HepG2 (cell line): ENCODE measurements at regions not wholly inside any gene's neighbourhood (a gene's known extent, or its start where the extent isn't known, plus 50 kb on each side); places are given as distances from the start of the nearest gene placed in this dataset.

Experiments used
- ATF7 ChIP-seq, 2 experiments: fragments of 450-650 bp in 1 of 2; sonication (generic) in 1 of 2; formaldehyde crosslinking in 1 of 2; IDR thresholded peaks; 2 replicates each; pipeline versions ENCODE4 v1.4.0 to v1.6.1; 2016 to 2020; ENCODE audit warnings: antibody characterized with exemption in 1 of 2, mild to moderate bottlenecking in 1 of 2, missing genetic modification reagents in 1 of 2
- CENPT ChIP-seq: sonication (generic); formaldehyde crosslinking; IDR thresholded peaks from 2 replicates; pipeline ENCODE4 v1.8.0; 2022; ENCODE audit warnings: low read depth, mild to moderate bottlenecking, moderate library complexity, missing genetic modification reagents
- ETV5 ChIP-seq: IDR thresholded peaks from 2 replicates; pipeline ENCODE4 v1.6.1; 2018; ENCODE audit warnings: missing biosample characterization, missing genetic modification reagents, inconsistent platforms, borderline replicate concordance
- GABPB1 ChIP-seq: IDR thresholded peaks from 2 replicates; pipeline ENCODE4 v1.6.1; 2016; ENCODE audit warnings: mild to moderate bottlenecking, missing genetic modification reagents, moderate library complexity, missing compliant biosample characterization
- GTF3A ChIP-seq: sonication (generic); formaldehyde crosslinking; conservative IDR thresholded peaks from 2 replicates; pipeline ENCODE4 v1.4.0; 2020; ENCODE audit warnings: mild to moderate bottlenecking, missing genetic modification reagents
- HOXA3 ChIP-seq: sonication (generic); formaldehyde crosslinking; IDR thresholded peaks from 2 replicates; pipeline ENCODE4 v1.5.0; 2020; ENCODE audit warnings: missing genetic modification reagents
- HOXA5 ChIP-seq: sonication (generic); formaldehyde crosslinking; IDR thresholded peaks from 2 replicates; pipeline ENCODE4 v1.4.0; 2020; ENCODE audit warnings: missing genetic modification reagents
- ISX ChIP-seq: sonication (generic); formaldehyde crosslinking; conservative IDR thresholded peaks from 2 replicates; pipeline ENCODE4 v1.5.0; 2020; ENCODE audit warnings: missing genetic modification reagents
- KMT2A ChIP-seq: sonication (generic); formaldehyde crosslinking; IDR thresholded peaks from 2 replicates; pipeline ENCODE4 v1.4.0; 2020; ENCODE audit warnings: missing genetic modification reagents
- MTF2 ChIP-seq: sonication (generic); formaldehyde crosslinking; IDR thresholded peaks from 2 replicates; pipeline ENCODE4 v1.5.0; 2020; ENCODE audit warnings: missing genetic modification reagents, borderline replicate concordance
- NCOA1 ChIP-seq: sonication (generic); formaldehyde crosslinking; IDR thresholded peaks from 2 replicates; pipeline ENCODE4 v1.9.0; 2021; ENCODE audit warnings: missing genetic modification reagents
- PLSCR1 ChIP-seq: sonication (generic); formaldehyde crosslinking; IDR thresholded peaks from 2 replicates; pipeline ENCODE4 v1.5.0; 2020; ENCODE audit warnings: missing genetic modification reagents, mild to moderate bottlenecking, borderline replicate concordance
- RARA ChIP-seq: IDR thresholded peaks from 2 replicates; pipeline ENCODE4 v1.6.1; 2016; ENCODE audit warnings: missing genetic modification reagents, missing compliant biosample characterization
- SAFB2 ChIP-seq: sonication (generic); formaldehyde crosslinking; IDR thresholded peaks from 2 replicates; pipeline ENCODE4 v1.5.1; 2020; ENCODE audit warnings: missing genetic modification reagents, low read depth, mild to moderate bottlenecking, borderline replicate concordance
- SMARCE1 ChIP-seq: fragments of 450-650 bp; IDR thresholded peaks from 2 replicates; pipeline ENCODE4 v1.6.1; 2017; ENCODE audit warnings: borderline replicate concordance
- SYNCRIP ChIP-seq: fragments of 200-400 bp; formaldehyde crosslinking; IDR thresholded peaks from 2 replicates; pipeline ENCODE4 v1.6.1; 2018; ENCODE audit warnings: mild to moderate bottlenecking, low read depth, low read length; ENCODE audit not compliant: insufficient read depth
- ZFY ChIP-seq: sonication (generic); formaldehyde crosslinking; IDR thresholded peaks from 2 replicates; pipeline ENCODE4 v1.4.0; 2020; ENCODE audit warnings: missing genetic modification reagents
- ZNF260 ChIP-seq: sonication (generic); formaldehyde crosslinking; IDR thresholded peaks from 2 replicates; pipeline ENCODE4 v1.4.0; 2020; ENCODE audit warnings: missing genetic modification reagents, low read depth, mild to moderate bottlenecking, borderline replicate concordance
- ZNF264 ChIP-seq: sonication (generic); formaldehyde crosslinking; IDR thresholded peaks from 2 replicates; pipeline ENCODE4 v1.4.0; 2020; ENCODE audit warnings: missing genetic modification reagents
- ZNF44 ChIP-seq: sonication (generic); formaldehyde crosslinking; IDR thresholded peaks from 2 replicates; pipeline ENCODE4 v1.5.1; 2020; ENCODE audit warnings: mild to moderate bottlenecking, missing genetic modification reagents
- ZNF552 ChIP-seq: sonication (generic); formaldehyde crosslinking; IDR thresholded peaks from 2 replicates; pipeline ENCODE4 v1.9.0; 2022; ENCODE audit warnings: missing genetic modification reagents, mild to moderate bottlenecking, borderline replicate concordance
- ZNF569 ChIP-seq: sonication (generic); formaldehyde crosslinking; IDR thresholded peaks from 2 replicates; pipeline ENCODE4 v1.5.0; 2020; ENCODE audit warnings: mild to moderate bottlenecking, missing genetic modification reagents, moderate library complexity, borderline replicate concordance
- ZNF781 ChIP-seq: sonication (generic); formaldehyde crosslinking; IDR thresholded peaks from 2 replicates; pipeline ENCODE4 v1.5.1; 2020; ENCODE audit warnings: borderline replicate concordance, mild to moderate bottlenecking, missing genetic modification reagents; ENCODE audit errors: not compliant biosample characterization
- ZNF788 ChIP-seq: sonication (generic); formaldehyde crosslinking; IDR thresholded peaks from 2 replicates; pipeline ENCODE4 v1.5.0; 2020; ENCODE audit warnings: mild to moderate bottlenecking, missing genetic modification reagents, borderline replicate concordance
- TF ChIP-seq, protein P1 (sequence below): sonication (generic); formaldehyde crosslinking; conservative IDR thresholded peaks from 2 replicates; pipeline ENCODE4 v1.8.1; 2023; ENCODE audit warnings: missing genetic modification reagents
- TF ChIP-seq, protein P2 (sequence below): sonication (generic); formaldehyde crosslinking; IDR thresholded peaks from 2 replicates; pipeline ENCODE4 v1.8.0; 2022; ENCODE audit warnings: missing genetic modification reagents, low read depth, mild to moderate bottlenecking, borderline replicate concordance
- TF ChIP-seq, protein P3 (sequence below): sonication (generic); formaldehyde crosslinking; IDR thresholded peaks from 2 replicates; pipeline ENCODE4 v1.5.0; 2020; ENCODE audit warnings: missing genetic modification reagents

DNA sequence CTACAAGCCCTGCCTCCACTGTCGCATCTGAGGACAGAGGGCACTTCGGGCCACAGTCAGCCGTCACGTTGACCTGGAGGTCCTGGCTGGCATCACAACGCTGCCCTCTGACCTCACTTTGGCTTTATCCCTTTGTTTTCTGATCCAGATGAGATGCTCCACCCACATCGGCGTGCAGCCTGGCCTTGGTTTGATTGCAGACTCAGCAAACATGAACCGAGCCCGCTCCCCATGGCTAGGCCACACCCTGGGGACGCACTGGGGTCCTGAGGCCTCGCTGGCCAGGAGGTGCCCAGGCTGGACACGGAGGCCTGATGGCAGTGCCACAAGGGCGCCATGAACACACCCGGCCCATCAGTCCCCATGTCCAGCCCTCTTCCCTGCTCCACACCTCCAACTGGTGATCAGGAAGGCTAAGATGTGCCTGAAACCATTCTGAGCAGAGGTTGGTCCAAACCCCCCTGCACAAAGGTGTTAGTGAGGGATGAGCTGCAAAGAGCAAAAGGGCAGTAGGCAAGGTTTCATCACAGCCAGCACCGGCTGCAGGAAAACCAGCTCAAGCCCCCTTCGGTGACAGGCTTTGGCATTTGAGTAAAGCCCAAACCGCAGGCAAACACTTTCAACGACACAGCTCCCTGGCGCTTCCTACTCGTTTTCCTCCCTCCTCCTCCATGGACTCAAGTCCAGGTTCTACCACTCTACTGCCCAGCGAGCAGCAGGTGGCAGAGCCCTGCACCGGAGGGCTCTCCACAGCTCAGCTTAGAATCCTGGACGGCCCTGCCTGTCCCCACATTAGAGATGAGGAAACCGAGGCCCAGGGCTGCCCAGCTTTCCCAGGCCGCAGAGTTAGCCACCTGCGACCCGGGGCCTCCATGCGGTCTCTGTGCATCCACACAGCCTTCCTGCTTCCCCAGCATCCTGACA lies 165.8 kb downstream of the NUP210 start (continued):
- TF ChIP-seq, protein P1, sequence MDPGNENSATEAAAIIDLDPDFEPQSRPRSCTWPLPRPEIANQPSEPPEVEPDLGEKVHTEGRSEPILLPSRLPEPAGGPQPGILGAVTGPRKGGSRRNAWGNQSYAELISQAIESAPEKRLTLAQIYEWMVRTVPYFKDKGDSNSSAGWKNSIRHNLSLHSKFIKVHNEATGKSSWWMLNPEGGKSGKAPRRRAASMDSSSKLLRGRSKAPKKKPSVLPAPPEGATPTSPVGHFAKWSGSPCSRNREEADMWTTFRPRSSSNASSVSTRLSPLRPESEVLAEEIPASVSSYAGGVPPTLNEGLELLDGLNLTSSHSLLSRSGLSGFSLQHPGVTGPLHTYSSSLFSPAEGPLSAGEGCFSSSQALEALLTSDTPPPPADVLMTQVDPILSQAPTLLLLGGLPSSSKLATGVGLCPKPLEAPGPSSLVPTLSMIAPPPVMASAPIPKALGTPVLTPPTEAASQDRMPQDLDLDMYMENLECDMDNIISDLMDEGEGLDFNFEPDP (CRISPR knock-in tag) = no peak
- TF ChIP-seq ZNF44 (CRISPR knock-in tag) (no peak), HOXA5 (CRISPR knock-in tag) (no peak), SAFB2 (no peak; the same call in 1 of the 2 replicates), ZNF781 (CRISPR knock-in tag) (no peak), NCOA1 (CRISPR knock-in tag) (no peak), ZNF569 (CRISPR knock-in tag) (no peak), MTF2 (CRISPR knock-in tag) (no peak), ZFY (peak; percentile 63), RARA (CRISPR knock-in tag) (peak; percentile 85), HOXA3 (CRISPR knock-in tag) (peak; percentile 90), ISX (no peak), GTF3A (CRISPR knock-in tag) (no peak), SYNCRIP (no peak), GABPB1 (CRISPR knock-in tag) (peak; percentile 51), CENPT (CRISPR knock-in tag) (no peak), KMT2A (CRISPR knock-in tag) (no peak), PLSCR1 (CRISPR knock-in tag) (no peak), ZNF264 (no peak), ATF7 (IDR thresholded peaks at IDR 0.05) (no peak), ATF7 (CRISPR knock-in tag; IDR thresholded peaks at IDR 0.05) (no peak), SMARCE1 (no peak), ETV5 (no peak; the same call in 1 of the 2 replicates), ZNF552 (CRISPR knock-in tag) (peak; percentile 53; the same call in 1 of the 2 replicates), ZNF260 (CRISPR knock-in tag) (no peak), ZNF788 (peak; percentile 75; the same call in 1 of the 2 replicates)
- TF ChIP-seq, protein P2, sequence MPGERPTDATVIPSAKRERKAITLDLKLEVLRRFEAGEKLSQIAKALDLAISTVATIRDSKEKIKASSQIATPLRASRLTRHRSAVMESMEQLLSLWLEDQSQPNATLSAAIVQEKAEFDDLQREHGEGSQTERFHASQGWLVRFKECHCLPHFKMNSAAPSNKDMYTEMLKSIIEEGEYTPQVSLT (CRISPR knock-in tag) = no peak
- TF ChIP-seq, protein P3, sequence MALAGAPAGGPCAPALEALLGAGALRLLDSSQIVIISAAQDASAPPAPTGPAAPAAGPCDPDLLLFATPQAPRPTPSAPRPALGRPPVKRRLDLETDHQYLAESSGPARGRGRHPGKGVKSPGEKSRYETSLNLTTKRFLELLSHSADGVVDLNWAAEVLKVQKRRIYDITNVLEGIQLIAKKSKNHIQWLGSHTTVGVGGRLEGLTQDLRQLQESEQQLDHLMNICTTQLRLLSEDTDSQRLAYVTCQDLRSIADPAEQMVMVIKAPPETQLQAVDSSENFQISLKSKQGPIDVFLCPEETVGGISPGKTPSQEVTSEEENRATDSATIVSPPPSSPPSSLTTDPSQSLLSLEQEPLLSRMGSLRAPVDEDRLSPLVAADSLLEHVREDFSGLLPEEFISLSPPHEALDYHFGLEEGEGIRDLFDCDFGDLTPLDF (CRISPR knock-in tag) = no peak
